PC-9 (cell line): ENCODE measurements at regions not wholly inside any gene's neighbourhood (a gene's known extent, or its start where the extent isn't known, plus 50 kb on each side); places are given as distances from the start of the nearest gene placed in this dataset.

Source experiments
- CTCF ChIP-seq: fragments of 200-600 bp; sonication (generic); conservative IDR thresholded peaks from 2 replicates; pipeline ENCODE4 v1.6.1; 2017; ENCODE audit warnings: mixed run types, antibody characterized with exemption, mild to moderate bottlenecking, moderate library complexity
- EZH2 ChIP-seq: fragments of 200-600 bp; sonication (generic); IDR thresholded peaks from 2 replicates; pipeline ENCODE4 v1.8.0; 2017; ENCODE audit warnings: antibody characterized with exemption, low read depth

GRCh38 chr1:4029376-4029775, 129.3 kb upstream of the C1orf174 start:
- TF ChIP-seq CTCF (no peak), EZH2 (no peak)
